DND-41 (cell line): ENCODE measurements at regions not wholly inside any gene's neighbourhood (a gene's known extent, or its start where the extent isn't known, plus 50 kb on each side); places are given as distances from the start of the nearest gene placed in this dataset.

Experiments
- ATAC-seq: fragments of 200-7000 bp; cut with Tn5 transposase; 3 replicates; pipeline ENCODE4 v1.9.1; 2021; ENCODE audit warnings: low read depth; ENCODE audit not compliant: insufficient read depth
- DNase-seq: peaks from one replicate; pipeline ENCODE4 v3.0.0-alpha.2; 2020
- H2AFZ ChIP-seq: 2 replicates; pipeline ENCODE4 v1.6.0; 2012; ENCODE audit warnings: low read depth, low read length
- H3K27ac ChIP-seq: 2 replicates; pipeline ENCODE4 v1.5.1; 2012; ENCODE audit warnings: low read length, inconsistent platforms
- H3K27me3 ChIP-seq: fragments of 200-600 bp; sonication (generic); 2 replicates; pipeline ENCODE4 v1.6.0; 2012; ENCODE audit warnings: low read length, mild to moderate bottlenecking, inconsistent platforms; ENCODE audit not compliant: insufficient read depth, poor library complexity
- H3K36me3 ChIP-seq: 2 replicates; pipeline ENCODE4 v1.5.1; 2012; ENCODE audit warnings: low read length, inconsistent platforms; ENCODE audit not compliant: insufficient read depth
- H3K4me1 ChIP-seq: 2 replicates; pipeline ENCODE4 v1.5.1; 2012; ENCODE audit warnings: mild to moderate bottlenecking, low read length; ENCODE audit not compliant: insufficient read depth
- H3K4me2 ChIP-seq: 2 replicates; pipeline ENCODE4 v1.6.0; 2012; ENCODE audit warnings: mild to moderate bottlenecking, moderate library complexity, low read length, inconsistent platforms; ENCODE audit not compliant: insufficient read depth
- H3K4me3 ChIP-seq, 2 experiments: fragments of 200-600 bp in 1 of 2; shearing (Covaris generic) in 1 of 2; 2 replicates each; pipeline ENCODE4 v1.5.1; 2012 to 2016; ENCODE audit warnings: inconsistent platforms in 2 of 2, low read length in 2 of 2, mild to moderate bottlenecking in 2 of 2, low read depth in 1 of 2, moderate library complexity in 1 of 2
- H3K79me2 ChIP-seq: 2 replicates; pipeline ENCODE4 v1.6.0; 2012; ENCODE audit warnings: low read length, inconsistent platforms; ENCODE audit not compliant: insufficient read depth
- H3K9ac ChIP-seq: 2 replicates; pipeline ENCODE4 v1.6.0; 2012; ENCODE audit warnings: low read depth, mild to moderate bottlenecking, inconsistent platforms, low read length, moderate library complexity
- H3K9me3 ChIP-seq: 2 replicates; pipeline ENCODE4 v1.5.1; 2012; ENCODE audit warnings: low read length, moderate library complexity, mild to moderate bottlenecking, inconsistent platforms; ENCODE audit not compliant: insufficient read depth, severe bottlenecking
- H4K20me1 ChIP-seq: 2 replicates; pipeline ENCODE4 v1.6.0; 2012; ENCODE audit warnings: low read length; ENCODE audit not compliant: insufficient read depth
- EZH2 ChIP-seq: IDR thresholded peaks from 3 replicates; pipeline ENCODE4 v1.6.1; 2012; ENCODE audit warnings: borderline replicate concordance, low read depth, mild to moderate bottlenecking, moderate library complexity, low read length, inconsistent platforms; ENCODE audit not compliant: severe bottlenecking
- TF ChIP-seq, protein P1 (sequence below): IDR thresholded peaks from 2 replicates; pipeline ENCODE4 v1.5.1; 2012; ENCODE audit warnings: borderline replicate concordance, low read length, moderate library complexity, mild to moderate bottlenecking; ENCODE audit not compliant: poor library complexity, severe bottlenecking; ENCODE audit errors: extremely low read depth

- H3K27ac ChIP-seq: no peak overlapping the region
- no peak overlapping the region for H3K4me3 ChIP-seq
- peaks cover 5% of the 10 kb centered on the region for H3K27me3 ChIP-seq
- no peak for ATAC-seq
- H3K36me3 ChIP-seq: no peaks in the 10 kb centered on the region
- H2AFZ ChIP-seq: no peak overlapping the region
- H3K9me3 ChIP-seq: no peaks in the 10 kb centered on the region
- no peak overlapping the region for H3K9ac ChIP-seq
- no peak overlapping the region for H3K4me2 ChIP-seq
- TF ChIP-seq, protein P1, sequence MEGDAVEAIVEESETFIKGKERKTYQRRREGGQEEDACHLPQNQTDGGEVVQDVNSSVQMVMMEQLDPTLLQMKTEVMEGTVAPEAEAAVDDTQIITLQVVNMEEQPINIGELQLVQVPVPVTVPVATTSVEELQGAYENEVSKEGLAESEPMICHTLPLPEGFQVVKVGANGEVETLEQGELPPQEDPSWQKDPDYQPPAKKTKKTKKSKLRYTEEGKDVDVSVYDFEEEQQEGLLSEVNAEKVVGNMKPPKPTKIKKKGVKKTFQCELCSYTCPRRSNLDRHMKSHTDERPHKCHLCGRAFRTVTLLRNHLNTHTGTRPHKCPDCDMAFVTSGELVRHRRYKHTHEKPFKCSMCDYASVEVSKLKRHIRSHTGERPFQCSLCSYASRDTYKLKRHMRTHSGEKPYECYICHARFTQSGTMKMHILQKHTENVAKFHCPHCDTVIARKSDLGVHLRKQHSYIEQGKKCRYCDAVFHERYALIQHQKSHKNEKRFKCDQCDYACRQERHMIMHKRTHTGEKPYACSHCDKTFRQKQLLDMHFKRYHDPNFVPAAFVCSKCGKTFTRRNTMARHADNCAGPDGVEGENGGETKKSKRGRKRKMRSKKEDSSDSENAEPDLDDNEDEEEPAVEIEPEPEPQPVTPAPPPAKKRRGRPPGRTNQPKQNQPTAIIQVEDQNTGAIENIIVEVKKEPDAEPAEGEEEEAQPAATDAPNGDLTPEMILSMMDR: no peak
- no peak for TF ChIP-seq EZH2
- H3K4me1 ChIP-seq: no peaks in the 10 kb centered on the region
- H4K20me1 ChIP-seq: no peaks in the 10 kb centered on the region
- no peaks in the 10 kb centered on the region for H3K79me2 ChIP-seq
- DNase-seq: no peak
These were observed 64.3 kb upstream of the RUFY1 start for GRCh38 chr5:179485845-179486575.

DNA sequence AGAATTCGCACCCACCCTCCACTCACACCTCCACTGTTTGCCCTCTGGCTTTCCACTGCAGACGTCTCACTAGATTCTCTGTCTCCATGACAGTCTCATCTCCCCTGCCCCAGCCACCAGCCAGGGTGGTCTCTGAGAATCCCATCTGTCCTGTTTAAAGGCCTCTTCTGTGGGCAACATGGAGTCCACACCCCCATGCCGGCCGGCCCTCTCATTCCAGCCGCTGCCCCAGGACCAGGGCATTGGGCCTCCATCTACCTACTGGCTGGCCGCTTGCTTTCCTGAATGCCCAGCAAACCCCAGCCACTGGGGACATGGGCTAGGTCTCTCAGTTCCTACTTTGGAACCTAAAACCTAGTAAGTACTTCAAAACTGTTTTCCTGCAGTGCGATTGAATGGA lies 65.6 kb upstream of the RUFY1 start:
- no peak overlapping the region for H3K9ac ChIP-seq
- no peaks in the 10 kb centered on the region for H3K79me2 ChIP-seq
- H4K20me1 ChIP-seq: no peaks in the 10 kb centered on the region
- peaks cover 3% of the 10 kb centered on the region for H3K27me3 ChIP-seq
- no peaks in the 10 kb centered on the region for H3K36me3 ChIP-seq
- no peaks in the 10 kb centered on the region for H3K4me1 ChIP-seq
- H2AFZ ChIP-seq: no peak overlapping the region
- no peak for TF ChIP-seq EZH2
- TF ChIP-seq, protein P1: no peak
- ATAC-seq: no peak
- H3K4me2 ChIP-seq: no peak overlapping the region
- H3K27ac ChIP-seq: no peak overlapping the region
- DNase-seq: no peak
- no peaks in the 10 kb centered on the region for H3K9me3 ChIP-seq
- H3K4me3 ChIP-seq: no peak overlapping the region

GRCh38 chr5:179484201-179484600 lies 66.2 kb upstream of the RUFY1 start:
- H3K79me2 ChIP-seq: no peaks in the 10 kb centered on the region
- no peak overlapping the region for H3K27ac ChIP-seq
- DNase-seq (no peak), ATAC-seq (no peak)
- H3K9ac ChIP-seq: no peak overlapping the region
- no peak overlapping the region for H2AFZ ChIP-seq
- H3K4me3 ChIP-seq: no peak overlapping the region
- peaks cover 3% of the 10 kb centered on the region for H3K27me3 ChIP-seq
- H3K4me1 ChIP-seq: no peaks in the 10 kb centered on the region
- H3K4me2 ChIP-seq: no peak overlapping the region
- no peaks in the 10 kb centered on the region for H3K36me3 ChIP-seq
- no peaks in the 10 kb centered on the region for H3K9me3 ChIP-seq
- TF ChIP-seq, protein P1: no peak
- TF ChIP-seq EZH2: no peak
- no peaks in the 10 kb centered on the region for H4K20me1 ChIP-seq

DNA sequence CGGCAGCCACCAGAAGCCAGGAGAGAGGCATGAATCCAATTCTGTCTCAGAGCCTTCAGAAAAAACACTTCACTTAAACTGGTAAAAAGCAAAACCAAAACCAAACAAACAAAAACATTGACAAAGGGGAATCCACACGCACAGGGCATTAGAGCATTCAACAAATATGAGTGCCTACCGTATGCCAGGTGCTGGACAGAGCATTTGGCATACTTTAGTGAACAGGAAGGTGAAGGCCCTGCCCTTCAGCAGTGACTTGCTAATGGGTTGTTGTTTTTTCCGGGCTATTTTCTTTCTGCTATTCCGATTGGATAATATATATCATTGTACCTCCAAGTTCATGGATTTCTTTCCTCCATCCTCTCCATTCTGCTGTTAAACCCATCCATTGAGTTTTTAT lies 71.7 kb upstream of the RUFY1 start:
- no peak overlapping the region for H3K4me2 ChIP-seq
- H3K27me3 ChIP-seq: no peaks in the 10 kb centered on the region
- H4K20me1 ChIP-seq: no peaks in the 10 kb centered on the region
- H2AFZ ChIP-seq: no peak overlapping the region
- no peak overlapping the region for H3K4me3 ChIP-seq
- ATAC-seq (no peak), DNase-seq (no peak)
- H3K4me1 ChIP-seq: no peaks in the 10 kb centered on the region
- TF ChIP-seq EZH2: no peak
- TF ChIP-seq, protein P1: no peak
- H3K36me3 ChIP-seq: no peaks in the 10 kb centered on the region
- H3K27ac ChIP-seq: no peak overlapping the region
- no peaks in the 10 kb centered on the region for H3K79me2 ChIP-seq
- no peak overlapping the region for H3K9ac ChIP-seq
- no peaks in the 10 kb centered on the region for H3K9me3 ChIP-seq
